GM23338 (cell line): ENCODE measurements at regions not wholly inside any gene's neighbourhood (a gene's known extent, or its start where the extent isn't known, plus 50 kb on each side); places are given as distances from the start of the nearest gene placed in this dataset.

ENCODE experiments used
- ATAC-seq: fragments of 200-7000 bp; cut with Tn5 transposase; 3 replicates; pipeline ENCODE4 v1.9.1; 2020
- DNase-seq: peaks from one replicate; pipeline ENCODE4 v3.0.0-alpha.2; 2015; ENCODE audit warnings: low spot score
- H2AFZ ChIP-seq: fragments of 200-600 bp; sonication (generic); 2 replicates; pipeline ENCODE4 v1.8.0; 2016; ENCODE audit warnings: antibody characterized with exemption, mild to moderate bottlenecking, moderate library complexity
- H3F3A ChIP-seq: fragments of 200-600 bp; sonication (generic); replicated peaks from 2 replicates; pipeline ENCODE4 v1.8.0; 2017; ENCODE audit warnings: antibody characterized with exemption, mixed run types, low read depth
- H3K27ac ChIP-seq: fragments of 200-600 bp; sonication (generic); 2 replicates; pipeline ENCODE4 v1.6.1; 2016; ENCODE audit warnings: low read depth
- H3K27me3 ChIP-seq: fragments of 200-600 bp; sonication (generic); 2 replicates; pipeline ENCODE4 v1.8.0; 2016; ENCODE audit warnings: mild to moderate bottlenecking, mixed run types, moderate library complexity; ENCODE audit not compliant: insufficient read depth
- H3K36me3 ChIP-seq: fragments of 200-600 bp; sonication (generic); 2 replicates; pipeline ENCODE4 v1.8.0; 2016; ENCODE audit warnings: mild to moderate bottlenecking; ENCODE audit not compliant: insufficient read depth
- H3K4me1 ChIP-seq: fragments of 200-600 bp; sonication (generic); 2 replicates; pipeline ENCODE4 v1.8.0; 2016; ENCODE audit warnings: mild to moderate bottlenecking, moderate library complexity; ENCODE audit not compliant: insufficient read depth
- H3K4me2 ChIP-seq: fragments of 200-600 bp; sonication (generic); 2 replicates; pipeline ENCODE4 v1.7.1; 2017; ENCODE audit warnings: mixed run types
- H3K4me3 ChIP-seq: fragments of 200-600 bp; sonication (generic); 2 replicates; pipeline ENCODE4 v1.6.1; 2016; ENCODE audit warnings: mixed run types
- H3K79me2 ChIP-seq: fragments of 200-600 bp; sonication (generic); replicated peaks from 2 replicates; pipeline ENCODE4 v1.8.0; 2017; ENCODE audit warnings: mild to moderate bottlenecking; ENCODE audit not compliant: insufficient read depth
- H3K9me2 ChIP-seq: fragments of 200-600 bp; sonication (generic); 2 replicates; pipeline ENCODE4 v1.8.0; 2017; ENCODE audit not compliant: insufficient read depth
- H4K20me1 ChIP-seq: fragments of 200-600 bp; sonication (generic); replicated peaks from 2 replicates; pipeline ENCODE4 v1.8.0; 2017; ENCODE audit warnings: mild to moderate bottlenecking; ENCODE audit not compliant: insufficient read depth
- H3K27ac Mint-ChIP-seq: 2 replicates; pipeline ENCODE4 v1.8.0; 2020; ENCODE audit warnings: inconsistent platforms, mild to moderate bottlenecking, moderate library complexity, mixed read lengths
- H3K27me3 Mint-ChIP-seq: 3 replicates; pipeline ENCODE4 v1.8.0; 2022; ENCODE audit warnings: low read depth, mild to moderate bottlenecking, moderate library complexity, mixed read lengths, inconsistent platforms; ENCODE audit not compliant: insufficient read depth, poor library complexity
- H3K36me3 Mint-ChIP-seq: 3 replicates; pipeline ENCODE4 v1.8.0; 2021; ENCODE audit warnings: low read depth, mild to moderate bottlenecking, inconsistent platforms, moderate library complexity, mixed read lengths
- H3K4me1 Mint-ChIP-seq: 3 replicates; pipeline ENCODE4 v1.8.0; 2020; ENCODE audit warnings: mild to moderate bottlenecking, inconsistent platforms, mixed read lengths
- H3K4me3 Mint-ChIP-seq: 3 replicates; pipeline ENCODE4 v1.8.0; 2021; ENCODE audit warnings: moderate library complexity, mild to moderate bottlenecking, inconsistent platforms, mixed read lengths
- H3K9me3 Mint-ChIP-seq: 3 replicates; pipeline ENCODE4 v1.8.0; 2020; ENCODE audit warnings: moderate library complexity, mild to moderate bottlenecking, inconsistent platforms, mixed read lengths
- CREB1 ChIP-seq: fragments of 250-450 bp; sonication (Bioruptor Pico); IDR thresholded peaks from 2 replicates; pipeline ENCODE4 v1.5.0; 2020; ENCODE audit warnings: low read depth, mild to moderate bottlenecking, moderate library complexity
- EZH2 ChIP-seq: fragments of 200-600 bp; sonication (generic); IDR thresholded peaks from one replicate; pipeline ENCODE4 v1.8.0; 2017; ENCODE audit warnings: antibody characterized with exemption, mild to moderate bottlenecking, low read depth; ENCODE audit not compliant: unreplicated experiment
- EZH2phosphoT487 ChIP-seq: fragments of 200-600 bp; sonication (generic); IDR thresholded peaks from one replicate; pipeline ENCODE4 v1.8.1; 2018; ENCODE audit warnings: antibody characterized with exemption; ENCODE audit not compliant: unreplicated experiment
- JUNB ChIP-seq: IDR thresholded peaks from one replicate; pipeline ENCODE4 v1.6.1; 2016; ENCODE audit warnings: antibody characterized with exemption; ENCODE audit not compliant: unreplicated experiment
- NANOG ChIP-seq: IDR thresholded peaks from 2 replicates; pipeline ENCODE4 v1.6.1; 2016; ENCODE audit warnings: antibody characterized with exemption, borderline replicate concordance
- STAT1 ChIP-seq: IDR thresholded peaks from one replicate; pipeline ENCODE4 v1.6.1; 2016; ENCODE audit warnings: antibody characterized with exemption; ENCODE audit not compliant: unreplicated experiment
- ZNF114 ChIP-seq: fragments of 250-450 bp; sonication (Bioruptor Pico); IDR thresholded peaks from 2 replicates; pipeline ENCODE4 v1.5.0; 2020; ENCODE audit warnings: mild to moderate bottlenecking, moderate library complexity
- TF ChIP-seq, protein P1 (sequence below): IDR thresholded peaks from one replicate; pipeline ENCODE4 v1.6.1; 2018; ENCODE audit warnings: antibody characterized with exemption; ENCODE audit not compliant: unreplicated experiment
- TF ChIP-seq, protein P2 (sequence below), 2 experiments: fragments of 200-600 bp in 1 of 2; sonication (generic) in 1 of 2; conservative IDR thresholded peaks; 2 replicates each; pipeline versions ENCODE4 v1.5.1 to v1.6.1; 2016 to 2017; ENCODE audit warnings: antibody characterized with exemption in 2 of 2, low read depth in 2 of 2, mild to moderate bottlenecking in 2 of 2, moderate library complexity in 1 of 2
- TF ChIP-seq, protein P3 (sequence below): IDR thresholded peaks from 2 replicates; pipeline ENCODE4 v1.6.1; 2016; ENCODE audit warnings: antibody characterized with exemption

DNA sequence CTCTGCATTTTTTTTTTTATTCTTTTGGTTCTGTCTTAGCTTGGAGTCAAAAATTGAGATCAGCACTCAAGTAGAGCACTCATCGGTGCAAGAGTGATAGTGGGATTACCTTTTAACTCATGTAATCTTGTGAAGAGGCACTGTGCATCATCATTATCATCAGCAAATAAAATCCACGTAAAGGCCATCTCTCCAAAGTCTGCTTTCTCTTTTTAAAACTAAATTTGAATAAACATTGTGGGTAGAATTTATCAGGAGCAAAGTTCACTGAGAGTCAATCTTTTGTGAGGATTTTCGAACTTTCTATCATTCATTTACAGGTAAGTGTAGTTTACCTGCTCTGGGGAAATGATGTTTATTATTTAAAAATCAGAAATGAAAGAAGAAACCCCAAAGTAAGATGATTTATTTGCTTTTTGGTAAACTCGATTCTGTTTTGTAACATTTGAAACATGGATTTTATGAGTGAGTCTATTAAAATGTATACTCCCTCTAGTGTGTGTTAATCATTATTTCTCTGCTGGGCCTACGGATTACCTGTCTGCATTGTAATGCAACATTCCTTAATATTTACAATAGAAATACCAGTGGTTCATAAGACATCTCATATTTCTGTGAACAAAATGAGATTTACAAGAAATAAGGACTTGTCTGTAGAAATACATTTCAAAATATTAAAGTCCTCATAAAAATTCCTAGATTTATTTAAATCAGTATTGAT, 327.7 kb upstream of the NAALADL2 start (continued):
- TF ChIP-seq, protein P1, sequence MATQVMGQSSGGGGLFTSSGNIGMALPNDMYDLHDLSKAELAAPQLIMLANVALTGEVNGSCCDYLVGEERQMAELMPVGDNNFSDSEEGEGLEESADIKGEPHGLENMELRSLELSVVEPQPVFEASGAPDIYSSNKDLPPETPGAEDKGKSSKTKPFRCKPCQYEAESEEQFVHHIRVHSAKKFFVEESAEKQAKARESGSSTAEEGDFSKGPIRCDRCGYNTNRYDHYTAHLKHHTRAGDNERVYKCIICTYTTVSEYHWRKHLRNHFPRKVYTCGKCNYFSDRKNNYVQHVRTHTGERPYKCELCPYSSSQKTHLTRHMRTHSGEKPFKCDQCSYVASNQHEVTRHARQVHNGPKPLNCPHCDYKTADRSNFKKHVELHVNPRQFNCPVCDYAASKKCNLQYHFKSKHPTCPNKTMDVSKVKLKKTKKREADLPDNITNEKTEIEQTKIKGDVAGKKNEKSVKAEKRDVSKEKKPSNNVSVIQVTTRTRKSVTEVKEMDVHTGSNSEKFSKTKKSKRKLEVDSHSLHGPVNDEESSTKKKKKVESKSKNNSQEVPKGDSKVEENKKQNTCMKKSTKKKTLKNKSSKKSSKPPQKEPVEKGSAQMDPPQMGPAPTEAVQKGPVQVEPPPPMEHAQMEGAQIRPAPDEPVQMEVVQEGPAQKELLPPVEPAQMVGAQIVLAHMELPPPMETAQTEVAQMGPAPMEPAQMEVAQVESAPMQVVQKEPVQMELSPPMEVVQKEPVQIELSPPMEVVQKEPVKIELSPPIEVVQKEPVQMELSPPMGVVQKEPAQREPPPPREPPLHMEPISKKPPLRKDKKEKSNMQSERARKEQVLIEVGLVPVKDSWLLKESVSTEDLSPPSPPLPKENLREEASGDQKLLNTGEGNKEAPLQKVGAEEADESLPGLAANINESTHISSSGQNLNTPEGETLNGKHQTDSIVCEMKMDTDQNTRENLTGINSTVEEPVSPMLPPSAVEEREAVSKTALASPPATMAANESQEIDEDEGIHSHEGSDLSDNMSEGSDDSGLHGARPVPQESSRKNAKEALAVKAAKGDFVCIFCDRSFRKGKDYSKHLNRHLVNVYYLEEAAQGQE, result no peak
- TF ChIP-seq, protein P2, sequence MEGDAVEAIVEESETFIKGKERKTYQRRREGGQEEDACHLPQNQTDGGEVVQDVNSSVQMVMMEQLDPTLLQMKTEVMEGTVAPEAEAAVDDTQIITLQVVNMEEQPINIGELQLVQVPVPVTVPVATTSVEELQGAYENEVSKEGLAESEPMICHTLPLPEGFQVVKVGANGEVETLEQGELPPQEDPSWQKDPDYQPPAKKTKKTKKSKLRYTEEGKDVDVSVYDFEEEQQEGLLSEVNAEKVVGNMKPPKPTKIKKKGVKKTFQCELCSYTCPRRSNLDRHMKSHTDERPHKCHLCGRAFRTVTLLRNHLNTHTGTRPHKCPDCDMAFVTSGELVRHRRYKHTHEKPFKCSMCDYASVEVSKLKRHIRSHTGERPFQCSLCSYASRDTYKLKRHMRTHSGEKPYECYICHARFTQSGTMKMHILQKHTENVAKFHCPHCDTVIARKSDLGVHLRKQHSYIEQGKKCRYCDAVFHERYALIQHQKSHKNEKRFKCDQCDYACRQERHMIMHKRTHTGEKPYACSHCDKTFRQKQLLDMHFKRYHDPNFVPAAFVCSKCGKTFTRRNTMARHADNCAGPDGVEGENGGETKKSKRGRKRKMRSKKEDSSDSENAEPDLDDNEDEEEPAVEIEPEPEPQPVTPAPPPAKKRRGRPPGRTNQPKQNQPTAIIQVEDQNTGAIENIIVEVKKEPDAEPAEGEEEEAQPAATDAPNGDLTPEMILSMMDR (conservative IDR thresholded peaks at IDR 0.05; ENCODE audit: low read depth in 2 of 2), result no peak
- TF ChIP-seq, protein P3, sequence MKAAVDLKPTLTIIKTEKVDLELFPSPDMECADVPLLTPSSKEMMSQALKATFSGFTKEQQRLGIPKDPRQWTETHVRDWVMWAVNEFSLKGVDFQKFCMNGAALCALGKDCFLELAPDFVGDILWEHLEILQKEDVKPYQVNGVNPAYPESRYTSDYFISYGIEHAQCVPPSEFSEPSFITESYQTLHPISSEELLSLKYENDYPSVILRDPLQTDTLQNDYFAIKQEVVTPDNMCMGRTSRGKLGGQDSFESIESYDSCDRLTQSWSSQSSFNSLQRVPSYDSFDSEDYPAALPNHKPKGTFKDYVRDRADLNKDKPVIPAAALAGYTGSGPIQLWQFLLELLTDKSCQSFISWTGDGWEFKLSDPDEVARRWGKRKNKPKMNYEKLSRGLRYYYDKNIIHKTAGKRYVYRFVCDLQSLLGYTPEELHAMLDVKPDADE, result no peak

DNA sequence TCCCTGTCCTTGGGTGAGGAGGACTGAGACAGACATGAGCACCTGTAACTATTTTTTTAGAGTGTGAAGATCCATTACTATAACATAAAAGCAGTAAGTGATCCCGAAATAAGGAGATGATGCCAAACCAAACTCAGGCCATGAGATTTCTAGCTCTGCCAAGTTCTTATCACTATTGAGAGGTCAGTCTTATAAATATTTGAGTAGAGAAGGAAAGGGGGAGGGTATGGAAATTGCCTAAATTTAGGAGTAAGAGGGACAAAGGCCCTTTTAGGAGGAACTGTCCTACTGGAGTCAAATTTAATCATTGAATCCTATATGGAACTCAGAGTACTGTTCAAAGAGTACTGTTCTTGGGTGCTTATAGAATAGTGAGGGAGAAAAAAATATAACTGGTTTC, 326.9 kb upstream of the NAALADL2 start:
- no peaks in the 10 kb centered on the region for H3K9me3 Mint-ChIP-seq
- H3K4me1 Mint-ChIP-seq, result peaks cover 42% of the 10 kb centered on the region
- ATAC-seq (no peak), DNase-seq (no peak)
- H3F3A ChIP-seq, result no peaks in the 10 kb centered on the region
- H3K9me2 ChIP-seq, result no peaks in the 10 kb centered on the region
- no peaks in the 10 kb centered on the region for H3K36me3 ChIP-seq
- no peaks in the 10 kb centered on the region for H3K27me3 Mint-ChIP-seq
- no peaks in the 10 kb centered on the region for H3K79me2 ChIP-seq
- no peak overlapping the region for H3K4me3 Mint-ChIP-seq
- peaks cover 8% of the 10 kb centered on the region; the same call in 2 of the 3 replicates for H3K36me3 Mint-ChIP-seq
- H3K4me2 ChIP-seq, result no peak overlapping the region
- H4K20me1 ChIP-seq, result no peaks in the 10 kb centered on the region
- H3K4me1 ChIP-seq, result peaks cover 19% of the 10 kb centered on the region
- 0 out of 2 replicates have a peak overlapping the region, but pooled peaks have one; percentile 2 for H3K27ac Mint-ChIP-seq
- H3K27ac ChIP-seq, result peak overlapping the region; percentile 11
- no peak overlapping the region for H3K4me3 ChIP-seq
- H3K27me3 ChIP-seq, result no peaks in the 10 kb centered on the region
- no peak overlapping the region for H2AFZ ChIP-seq
- TF ChIP-seq JUNB (no peak), ZNF114 (no peak), EZH2 (no peak), CREB1 (CRISPR knock-in tag) (no peak), NANOG (no peak), STAT1 (no peak), EZH2phosphoT487 (no peak)
- TF ChIP-seq, protein P1, result no peak
